RWPE1 (cell line): ENCODE measurements at regions not wholly inside any gene's neighbourhood (a gene's known extent, or its start where the extent isn't known, plus 50 kb on each side); places are given as distances from the start of the nearest gene placed in this dataset.

Source experiments
- CTCF ChIA-PET: fragments of 350-600 bp; sonication (Branson Sonifier 250); formaldehyde crosslinking; extraction: SDS; loops from one replicate; lab custom pipeline; 2021; lab: Yijun Ruan, JAX
- POLR2A ChIA-PET: fragments of 400-600 bp; formaldehyde crosslinking; extraction: SDS; loops from one replicate; lab custom pipeline; 2020; ENCODE audit warnings: antibody characterized with exemption; ENCODE audit not compliant: low non-redundant PET; lab: Yijun Ruan, JAX
- DNase-seq: peaks from one replicate; pipeline ENCODE4 v3.0.0; 2012; ENCODE audit warnings: low spot score
- H3K27ac ChIP-seq: fragments of 450-650 bp; 2 replicates; pipeline ENCODE4 v1.5.1; 2017
- TF ChIP-seq, protein P1 (sequence below): fragments of 450-650 bp; conservative IDR thresholded peaks from 2 replicates; pipeline ENCODE4 v1.5.1; 2017; ENCODE audit warnings: low read depth, mild to moderate bottlenecking

GRCh38 chr14:58961045-58961731 is 227.3 kb upstream of the DAAM1 start:
- ChIA-PET POLR2A (no interaction called here), CTCF (no interaction called here)
- TF ChIP-seq, protein P1, sequence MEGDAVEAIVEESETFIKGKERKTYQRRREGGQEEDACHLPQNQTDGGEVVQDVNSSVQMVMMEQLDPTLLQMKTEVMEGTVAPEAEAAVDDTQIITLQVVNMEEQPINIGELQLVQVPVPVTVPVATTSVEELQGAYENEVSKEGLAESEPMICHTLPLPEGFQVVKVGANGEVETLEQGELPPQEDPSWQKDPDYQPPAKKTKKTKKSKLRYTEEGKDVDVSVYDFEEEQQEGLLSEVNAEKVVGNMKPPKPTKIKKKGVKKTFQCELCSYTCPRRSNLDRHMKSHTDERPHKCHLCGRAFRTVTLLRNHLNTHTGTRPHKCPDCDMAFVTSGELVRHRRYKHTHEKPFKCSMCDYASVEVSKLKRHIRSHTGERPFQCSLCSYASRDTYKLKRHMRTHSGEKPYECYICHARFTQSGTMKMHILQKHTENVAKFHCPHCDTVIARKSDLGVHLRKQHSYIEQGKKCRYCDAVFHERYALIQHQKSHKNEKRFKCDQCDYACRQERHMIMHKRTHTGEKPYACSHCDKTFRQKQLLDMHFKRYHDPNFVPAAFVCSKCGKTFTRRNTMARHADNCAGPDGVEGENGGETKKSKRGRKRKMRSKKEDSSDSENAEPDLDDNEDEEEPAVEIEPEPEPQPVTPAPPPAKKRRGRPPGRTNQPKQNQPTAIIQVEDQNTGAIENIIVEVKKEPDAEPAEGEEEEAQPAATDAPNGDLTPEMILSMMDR: no peak
- H3K27ac ChIP-seq: no peak overlapping the region
- DNase-seq: no peak

DNA sequence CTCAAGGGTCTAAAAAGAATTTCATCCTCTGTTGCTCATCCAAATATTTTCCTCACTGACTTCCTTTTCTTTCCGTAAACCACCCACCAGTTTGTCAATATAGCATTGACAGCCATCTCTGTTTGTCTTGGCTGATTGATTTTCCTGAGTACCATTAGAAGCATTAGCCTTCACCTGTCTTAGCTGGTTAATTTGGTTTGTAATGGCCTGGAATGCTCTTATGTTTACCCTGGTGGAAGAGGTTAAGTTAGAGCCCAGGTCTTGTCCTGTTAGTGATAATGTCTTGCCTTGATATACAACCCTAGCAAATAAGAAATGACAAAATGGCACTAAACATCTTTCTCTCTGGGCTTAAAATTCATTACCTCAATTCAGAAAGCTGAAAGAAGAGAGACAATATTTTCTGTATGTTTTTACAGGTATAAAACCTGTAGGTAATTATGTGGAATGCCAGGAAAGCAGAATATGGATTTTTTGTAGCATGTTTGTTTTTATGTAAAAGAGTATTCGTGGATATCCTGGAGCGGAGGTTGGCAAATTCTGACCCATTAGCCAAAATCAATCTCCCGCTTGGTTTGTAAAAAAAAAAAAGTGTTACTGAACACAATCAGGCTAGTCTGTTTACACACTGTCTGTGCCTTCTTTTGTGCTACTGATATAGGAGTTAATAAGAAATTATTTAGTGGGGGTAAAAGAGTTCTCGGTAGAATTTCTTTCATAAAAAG is 224.4 kb upstream of the DAAM1 start:
- CTCF ChIA-PET: interaction anchor here (0.7 kb wide), 1 partner anchor 186 kb away, joined by 4 read pairs; no protein-coding TSS in a partner anchor
- no peak overlapping the region for H3K27ac ChIP-seq
- TF ChIP-seq, protein P1: no peak
- POLR2A ChIA-PET: no interaction called here
- no peak for DNase-seq

- TF ChIP-seq, protein P1: no peak
- H3K27ac ChIP-seq: no peak overlapping the region
- DNase-seq: no peak
- ChIA-PET CTCF (no interaction called here), POLR2A (no interaction called here)
Measured at GRCh38 chr14:58964598-58964928, 223.9 kb upstream of the DAAM1 start.

DNA sequence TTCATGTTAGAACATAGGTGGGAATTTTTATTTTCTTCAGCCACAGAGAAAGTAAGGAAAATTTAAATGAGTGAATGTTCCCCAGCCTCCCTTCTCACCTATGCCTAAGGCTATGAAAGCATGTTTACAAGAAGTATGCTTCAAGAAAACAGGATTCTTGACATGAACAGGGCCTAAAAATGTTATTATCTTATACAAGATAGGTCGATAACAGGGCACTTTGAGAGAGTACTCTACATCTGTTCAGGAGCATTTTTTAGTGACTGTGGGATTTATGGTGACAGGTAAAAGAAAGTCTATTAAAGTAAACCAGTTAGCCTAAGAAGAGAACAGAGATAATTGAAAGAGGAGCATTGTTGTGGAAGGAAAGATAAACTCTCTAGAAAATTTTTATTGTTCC is 222.9 kb upstream of the DAAM1 start:
- TF ChIP-seq, protein P1: no peak
- POLR2A ChIA-PET: no interaction called here
- no peak overlapping the region for H3K27ac ChIP-seq
- CTCF ChIA-PET: interaction anchor here (0.7 kb wide), 1 partner anchor 99 kb away, joined by 4 read pairs; no protein-coding TSS in a partner anchor
- no peak for DNase-seq

DNA sequence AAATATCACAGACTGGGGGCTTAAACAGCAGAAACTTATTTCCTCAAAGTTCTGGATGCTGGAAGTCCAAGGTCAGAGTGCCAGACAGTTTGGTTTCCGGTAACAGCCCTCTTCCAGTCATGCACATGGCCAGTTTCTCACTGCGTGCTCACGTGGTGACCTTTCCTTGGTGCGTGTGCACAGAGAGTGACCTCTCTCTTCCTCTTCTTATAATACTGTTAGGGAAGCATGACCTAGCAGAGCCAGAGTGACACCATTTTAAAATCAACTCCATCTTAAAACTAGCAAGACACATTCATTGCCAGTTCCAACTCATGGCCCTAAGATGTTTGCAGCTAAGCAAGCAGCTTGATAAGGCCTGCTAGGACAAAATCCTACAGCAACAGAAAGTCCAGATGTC is 221.5 kb upstream of the DAAM1 start:
- no peak overlapping the region for H3K27ac ChIP-seq
- TF ChIP-seq, protein P1: no peak
- ChIA-PET CTCF (no interaction called here), POLR2A (no interaction called here)
- DNase-seq: no peak

GRCh38 chr14:58969951-58970751 is 218.3 kb upstream of the DAAM1 start:
- no peak for DNase-seq
- ChIA-PET CTCF (interaction anchor here (0.6 kb wide), 1 partner anchor 13 kb away, joined by 6 read pairs; no protein-coding TSS in a partner anchor), POLR2A (no interaction called here)
- TF ChIP-seq, protein P1: no peak
- H3K27ac ChIP-seq: no peak overlapping the region
